GM13976 (cell line): ENCODE measurements at regions not wholly inside any gene's neighbourhood (a gene's known extent, or its start where the extent isn't known, plus 50 kb on each side); places are given as distances from the start of the nearest gene placed in this dataset.

Experiments
- DNase-seq: peaks from one replicate; pipeline ENCODE4 v3.0.0; 2012; ENCODE audit warnings: low spot score
- CTCF ChIP-seq: IDR thresholded peaks from 2 replicates; pipeline ENCODE4 v1.5.1; 2012; ENCODE audit warnings: borderline replicate concordance, mild to moderate bottlenecking; ENCODE audit not compliant: insufficient read depth; ENCODE audit errors: extremely low read depth, missing control alignments, control extremely low read depth
- in situ Hi-C: fragments of 300-500 bp; cut with MboI; formaldehyde crosslinking; loops from one replicate; pipeline ENCODE4 v1.12.0; 2022; ENCODE audit warnings: low sequenced_read_pairs, mixed read lengths, inconsistent platforms; ENCODE audit not compliant: unreplicated experiment

- in situ Hi-C loops: no loop called here
- DNase-seq: no peak
Measured at GRCh38 chr10:21398563-21399231, 126.8 kb downstream of the SKIDA1 start.

GRCh38 chr10:21396889-21397288 is 128.6 kb downstream of the SKIDA1 start:
- in situ Hi-C loops: no loop called here
- no peak for TF ChIP-seq CTCF
- no peak for DNase-seq

More at GRCh38 chr10:21398563-21399231, 126.8 kb downstream of the SKIDA1 start:
- TF ChIP-seq CTCF: no peak

- in situ Hi-C loops: no loop called here
- TF ChIP-seq CTCF: no peak
- DNase-seq: no peak
Measured at GRCh38 chr10:21393931-21394330, 131.6 kb downstream of the SKIDA1 start.

GRCh38 chr10:21388589-21388988 is 136.9 kb downstream of the SKIDA1 start:
- DNase-seq: no peak
- TF ChIP-seq CTCF: no peak
- in situ Hi-C loops: no loop called here

- DNase-seq: no peak
- TF ChIP-seq CTCF: no peak
- in situ Hi-C loops: no loop called here
Measured at GRCh38 chr10:21387868-21388267, 137.6 kb downstream of the SKIDA1 start.

GRCh38 chr10:21385996-21386585 is 139.4 kb downstream of the SKIDA1 start:
- DNase-seq: no peak
- in situ Hi-C loops: no loop called here
- no peak for TF ChIP-seq CTCF
